H9 (cell line): ENCODE measurements at regions not wholly inside any gene's neighbourhood (a gene's known extent, or its start where the extent isn't known, plus 50 kb on each side); places are given as distances from the start of the nearest gene placed in this dataset.

Source experiments
- DNase-seq: peaks from one replicate; pipeline ENCODE4 v3.0.0-alpha.2; 2017
- H2AFZ ChIP-seq: one replicate; pipeline ENCODE4 v1.6.1; 2013; ENCODE audit warnings: mild to moderate bottlenecking, low read length, control low read depth, moderate library complexity
- H2AK5ac ChIP-seq: 2 replicates; pipeline ENCODE4 v1.6.1; 2013; ENCODE audit warnings: low read length, control low read depth, mixed read lengths; ENCODE audit not compliant: insufficient read length
- H2BK120ac ChIP-seq: one replicate; pipeline ENCODE4 v1.6.1; 2013; ENCODE audit warnings: low read depth, mild to moderate bottlenecking, low read length, control low read depth, inconsistent platforms; ENCODE audit not compliant: poor library complexity, severe bottlenecking
- H2BK12ac ChIP-seq: 2 replicates; pipeline ENCODE4 v1.6.1; 2013; ENCODE audit warnings: low read length, control low read depth, mixed read lengths, low read depth; ENCODE audit not compliant: insufficient read length
- H2BK15ac ChIP-seq: 2 replicates; pipeline ENCODE4 v1.6.1; 2013; ENCODE audit warnings: low read depth, low read length, control low read depth
- H2BK20ac ChIP-seq: one replicate; pipeline ENCODE4 v1.6.1; 2013; ENCODE audit warnings: low read depth, mild to moderate bottlenecking, low read length, control low read depth, inconsistent platforms; ENCODE audit not compliant: poor library complexity, severe bottlenecking
- H2BK5ac ChIP-seq: 2 replicates; pipeline ENCODE4 v1.6.1; 2013; ENCODE audit warnings: low read length, control low read depth, mixed read lengths; ENCODE audit not compliant: insufficient read length
- H3K14ac ChIP-seq: 2 replicates; pipeline ENCODE4 v1.6.1; 2013; ENCODE audit warnings: low read length, control low read depth; ENCODE audit not compliant: insufficient read depth
- H3K18ac ChIP-seq: 2 replicates; pipeline ENCODE4 v1.6.1; 2013; ENCODE audit warnings: low read depth, mild to moderate bottlenecking, mixed read lengths, low read length, control low read depth; ENCODE audit not compliant: insufficient read length
- H3K23ac ChIP-seq: 2 replicates; pipeline ENCODE4 v1.6.1; 2013; ENCODE audit warnings: low read length, control low read depth, mixed read lengths, low read depth; ENCODE audit not compliant: insufficient read length
- H3K23me2 ChIP-seq: 2 replicates; pipeline ENCODE4 v1.6.1; 2013; ENCODE audit warnings: low read depth, mild to moderate bottlenecking, mixed read lengths, low read length, control low read depth; ENCODE audit not compliant: insufficient read length, poor library complexity, severe bottlenecking
- H3K27ac ChIP-seq: 2 replicates; pipeline ENCODE4 v1.5.1; 2013; ENCODE audit warnings: low read length, control low read depth, mixed read lengths, low read depth; ENCODE audit not compliant: insufficient read length
- H3K27me3 ChIP-seq: 2 replicates; pipeline ENCODE4 v1.6.1; 2013; ENCODE audit warnings: low read length, control low read depth, inconsistent platforms; ENCODE audit not compliant: insufficient read depth
- H3K4ac ChIP-seq: 2 replicates; pipeline ENCODE4 v1.6.1; 2013; ENCODE audit warnings: low read depth, mild to moderate bottlenecking, control low read depth, inconsistent platforms, low read length, moderate library complexity
- H3K4me1 ChIP-seq: 2 replicates; pipeline ENCODE4 v1.6.1; 2013; ENCODE audit warnings: low read length, control low read depth, inconsistent platforms; ENCODE audit not compliant: insufficient read depth
- H3K4me2 ChIP-seq: 2 replicates; pipeline ENCODE4 v1.6.1; 2013; ENCODE audit warnings: low read length, control low read depth, mixed read lengths; ENCODE audit not compliant: insufficient read length, insufficient read depth
- H3K56ac ChIP-seq: 2 replicates; pipeline ENCODE4 v1.6.1; 2013; ENCODE audit warnings: low read depth, mild to moderate bottlenecking, mixed read lengths, low read length, control low read depth; ENCODE audit not compliant: insufficient read length
- H3K79me1 ChIP-seq: 2 replicates; pipeline ENCODE4 v1.6.1; 2013; ENCODE audit warnings: low read depth, mild to moderate bottlenecking, moderate library complexity, low read length, control low read depth, inconsistent platforms; ENCODE audit not compliant: insufficient read depth, poor library complexity, severe bottlenecking
- H3K79me2 ChIP-seq: 2 replicates; pipeline ENCODE4 v1.6.1; 2013; ENCODE audit warnings: low read length, control low read depth, inconsistent platforms; ENCODE audit not compliant: insufficient read depth
- H3K9ac ChIP-seq: 2 replicates; pipeline ENCODE4 v1.6.1; 2013; ENCODE audit warnings: low read length, control low read depth, mixed read lengths; ENCODE audit not compliant: insufficient read length; ENCODE audit errors: extremely low read depth
- H3K9me3 ChIP-seq: one replicate; pipeline ENCODE4 v1.6.1; 2013; ENCODE audit warnings: low read depth, low read length, inconsistent platforms; ENCODE audit not compliant: control insufficient read depth
- H3T11ph ChIP-seq: one replicate; pipeline ENCODE4 v1.6.1; 2013; ENCODE audit warnings: mild to moderate bottlenecking, low read length, control low read depth, inconsistent platforms
- H4K20me1 ChIP-seq: one replicate; pipeline ENCODE4 v1.6.1; 2013; ENCODE audit not compliant: control insufficient read depth, insufficient read length, insufficient read depth
- H4K5ac ChIP-seq: 2 replicates; pipeline ENCODE4 v1.6.1; 2013; ENCODE audit warnings: low read depth, mild to moderate bottlenecking, mixed read lengths, low read length, control low read depth; ENCODE audit not compliant: insufficient read length
- H4K8ac ChIP-seq: replicated peaks from 2 replicates; pipeline ENCODE4 v1.6.1; 2013; ENCODE audit warnings: low read length, control low read depth, mixed read lengths, low read depth; ENCODE audit not compliant: insufficient read length
- H4K91ac ChIP-seq: 2 replicates; pipeline ENCODE4 v1.6.1; 2013; ENCODE audit warnings: low read depth, mild to moderate bottlenecking, moderate library complexity, mixed read lengths, low read length, control low read depth; ENCODE audit not compliant: insufficient read length
- H3K27ac Mint-ChIP-seq, 3 experiments: 2 replicates in 2 of 3; 3 replicates in 1 of 3; pipeline ENCODE4 v1.8.0; 2020 to 2021; ENCODE audit warnings: mixed read lengths in 3 of 3, mild to moderate bottlenecking in 1 of 3, moderate library complexity in 1 of 3
- H3K27me3 Mint-ChIP-seq: 2 replicates; pipeline ENCODE4 v1.8.0; 2021; ENCODE audit warnings: low read depth, mild to moderate bottlenecking, moderate library complexity, mixed read lengths
- H3K36me3 Mint-ChIP-seq, 3 experiments: 2 replicates in 2 of 3; 3 replicates in 1 of 3; pipeline ENCODE4 v1.8.0; 2020 to 2021; ENCODE audit warnings: low read depth in 3 of 3, mixed read lengths in 3 of 3; ENCODE audit not compliant: insufficient read depth in 1 of 3
- H3K4me1 Mint-ChIP-seq, 2 experiments: 2 replicates each; pipeline ENCODE4 v1.8.0; 2020; ENCODE audit warnings: mixed read lengths in 2 of 2
- H3K4me3 Mint-ChIP-seq, 2 experiments: 2 replicates in 1 of 2; 3 replicates in 1 of 2; pipeline ENCODE4 v1.8.0; 2020 to 2021; ENCODE audit warnings: mild to moderate bottlenecking in 2 of 2, mixed read lengths in 2 of 2, moderate library complexity in 1 of 2
- H3K9me3 Mint-ChIP-seq, 2 experiments: 2 replicates in 1 of 2; 3 replicates in 1 of 2; pipeline ENCODE4 v1.8.0; 2020; ENCODE audit warnings: mild to moderate bottlenecking in 2 of 2, mixed read lengths in 2 of 2, moderate library complexity in 1 of 2
- CTCF ChIP-seq: fragments of 200-600 bp; sonication (generic); conservative IDR thresholded peaks from 3 replicates; pipeline ENCODE4 v1.8.0; 2021; ENCODE audit warnings: antibody characterized with exemption, mild to moderate bottlenecking
- WGBS: extraction: QIAGEN DNeasy Blood & Tissue Kit; methylation state at CpG from one replicate; pipeline ENCODE4 v1.1.7; 2013; ENCODE audit warnings: missing lambda C conversion rate, low lambda C conversion rate, mixed read lengths; ENCODE audit not compliant: insufficient read length; ENCODE audit errors: extremely low coverage; 5-methylcytosine and 5-hydroxymethylcytosine counted together

GRCh38 chr20:39206899-39207564, 244.9 kb downstream of the DHX35 start:
- no peak overlapping the region for H2AK5ac ChIP-seq
- no peak overlapping the region for H2BK20ac ChIP-seq
- no peak overlapping the region for H3K14ac ChIP-seq
- H3K9ac ChIP-seq: no peak overlapping the region
- no peak overlapping the region for H2AFZ ChIP-seq
- H3K4me1 ChIP-seq: no peaks in the 10 kb centered on the region; the same call in 1 of the 2 replicates
- H3K23ac ChIP-seq: no peak overlapping the region
- H3K9me3 Mint-ChIP-seq: peaks cover 2 to 10% of the 10 kb centered on the region in 2 experiments; a peak in 3 of 5 replicates
- H3K79me2 ChIP-seq: no peaks in the 10 kb centered on the region
- no peak overlapping the region for H2BK5ac ChIP-seq
- no peaks in the 10 kb centered on the region for H3K23me2 ChIP-seq
- no peak overlapping the region for H4K5ac ChIP-seq
- no peak overlapping the region for H2BK12ac ChIP-seq
- no peaks in the 10 kb centered on the region for H3K9me3 ChIP-seq
- H3K27me3 Mint-ChIP-seq: peaks cover 78% of the 10 kb centered on the region
- no peaks in the 10 kb centered on the region for H3K36me3 Mint-ChIP-seq
- no peak overlapping the region for H4K8ac ChIP-seq
- H3K4me2 ChIP-seq: no peak overlapping the region
- no CpG with 5 or more reads among the region's 4 CpGs for WGBS
- H3K18ac ChIP-seq: no peak overlapping the region
- peaks cover 2% of the 10 kb centered on the region; the same call in 1 of the 2 replicates for H3K27me3 ChIP-seq
- no peaks in the 10 kb centered on the region for H4K20me1 ChIP-seq
- H3K4me1 Mint-ChIP-seq: peaks cover 5 to 10% of the 10 kb centered on the region in 2 experiments; a peak in 3 of 4 replicates
- no peak overlapping the region for H3K4ac ChIP-seq
- no peak overlapping the region for H3T11ph ChIP-seq
- TF ChIP-seq CTCF: no peak
- H3K27ac ChIP-seq: no peak overlapping the region
- no peak overlapping the region for H3K4me3 Mint-ChIP-seq
- no peak overlapping the region for H3K27ac Mint-ChIP-seq
- H2BK15ac ChIP-seq: no peak overlapping the region
- DNase-seq: no peak
- no peak overlapping the region for H2BK120ac ChIP-seq
- H3K56ac ChIP-seq: no peak overlapping the region
- H3K79me1 ChIP-seq: no peaks in the 10 kb centered on the region
- H4K91ac ChIP-seq: no peak overlapping the region
